GM18873 (cell line): ENCODE measurements at regions not wholly inside any gene's neighbourhood (a gene's known extent, or its start where the extent isn't known, plus 50 kb on each side); places are given as distances from the start of the nearest gene placed in this dataset.
"Not testable (repeated sequence)": the region's sequence is repeated elsewhere in the genome, so short reads cannot be mapped to it uniquely, and the experiment has no call there.

Experiments
- ATAC-seq: cut with Tn5 transposase; IDR thresholded peaks from one replicate; pipeline ENCODE4 v1.9.1; 2021; ENCODE audit warnings: mild to moderate bottlenecking, moderate library complexity, moderate number of reproducible peaks; ENCODE audit not compliant: unreplicated experiment, low FRiP score

DNA sequence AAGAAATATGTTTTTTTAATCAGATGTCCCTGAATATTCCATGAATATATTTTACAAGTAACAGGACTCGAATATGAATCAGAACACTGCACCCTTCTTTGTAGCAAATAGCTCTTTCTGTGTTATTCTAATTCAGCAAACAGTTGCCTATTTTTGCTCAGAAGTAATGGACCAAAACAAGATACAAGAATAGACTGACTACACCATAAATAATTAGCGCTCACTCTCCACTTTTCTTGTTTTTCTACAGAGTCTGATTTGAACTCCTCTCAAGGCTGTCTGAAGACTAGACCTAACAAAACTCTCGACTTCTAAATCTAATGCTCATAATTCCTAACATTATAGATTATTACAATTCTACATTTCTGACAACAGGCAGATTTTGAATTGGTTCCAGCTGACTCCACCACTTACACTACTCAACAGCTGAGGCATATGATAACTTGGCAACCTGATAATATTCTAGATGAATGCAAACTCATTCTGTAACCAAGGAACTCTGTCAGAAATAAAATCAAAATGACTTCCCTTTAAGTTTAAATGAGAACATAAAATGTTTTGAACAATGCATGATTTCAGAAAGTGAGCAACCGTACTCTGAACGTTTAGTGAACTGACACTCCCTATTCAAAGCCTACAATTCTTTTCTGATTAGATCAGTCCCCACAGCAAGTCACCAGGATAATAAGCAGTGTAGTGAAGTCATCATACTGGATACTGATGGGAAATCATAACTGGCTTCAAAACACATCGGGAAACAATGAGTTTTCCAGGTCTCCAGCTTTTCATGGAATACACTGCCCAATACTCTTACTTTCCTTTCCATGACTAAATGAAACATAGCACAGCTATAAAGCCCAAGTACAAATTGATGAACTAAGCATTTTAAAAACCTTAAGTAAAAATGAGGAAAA, 114.2 kb upstream of the BEND6 start:
- ATAC-seq: no peak

- ATAC-seq: no peak
Measured at GRCh38 chr6:56839533-56840183, 115.2 kb upstream of the BEND6 start.

DNA sequence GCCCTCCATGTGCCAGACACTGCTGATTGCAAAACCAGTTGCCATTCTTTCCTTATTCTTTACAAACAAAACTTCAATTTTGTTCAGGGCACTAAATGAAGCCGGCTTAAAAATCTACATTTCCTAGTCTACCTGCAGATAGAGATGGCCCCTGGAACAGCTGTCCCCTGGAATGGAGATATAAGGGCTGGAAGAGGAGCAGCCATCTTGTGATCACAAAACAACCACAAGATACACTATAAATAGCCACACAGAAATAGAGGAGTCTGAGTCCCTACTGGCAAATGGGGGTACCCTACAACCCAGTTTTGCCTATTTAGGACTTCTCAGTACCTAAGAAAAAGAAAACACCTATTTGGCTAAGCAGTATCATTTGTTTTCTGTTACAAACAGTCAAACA, 115.9 kb upstream of the BEND6 start:
- no peak for ATAC-seq

DNA sequence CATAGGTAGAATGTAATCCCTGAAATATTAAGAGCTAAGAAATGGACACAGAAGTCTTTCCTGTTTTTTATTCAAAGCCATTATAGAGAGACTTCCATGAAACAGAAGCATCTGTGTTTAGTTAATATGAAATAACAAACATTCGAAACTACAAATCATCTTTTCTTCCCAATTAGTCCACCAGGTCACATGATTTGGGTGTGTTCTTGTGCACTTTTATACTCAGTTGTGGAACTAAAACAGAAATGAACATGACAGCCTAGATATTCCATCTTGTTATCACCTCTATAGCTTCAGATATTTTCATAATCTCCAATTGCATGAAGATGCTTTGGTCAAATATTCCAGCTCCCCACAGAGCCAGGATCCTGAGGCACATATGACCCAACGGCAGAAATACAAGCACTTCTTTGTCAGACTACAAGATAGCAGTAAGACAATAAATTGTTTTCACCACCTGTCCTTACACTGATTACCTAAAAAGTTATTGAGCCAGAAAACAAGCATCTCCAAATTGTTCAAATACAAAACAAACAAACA, 116.8 kb upstream of the BEND6 start:
- ATAC-seq: no peak

DNA sequence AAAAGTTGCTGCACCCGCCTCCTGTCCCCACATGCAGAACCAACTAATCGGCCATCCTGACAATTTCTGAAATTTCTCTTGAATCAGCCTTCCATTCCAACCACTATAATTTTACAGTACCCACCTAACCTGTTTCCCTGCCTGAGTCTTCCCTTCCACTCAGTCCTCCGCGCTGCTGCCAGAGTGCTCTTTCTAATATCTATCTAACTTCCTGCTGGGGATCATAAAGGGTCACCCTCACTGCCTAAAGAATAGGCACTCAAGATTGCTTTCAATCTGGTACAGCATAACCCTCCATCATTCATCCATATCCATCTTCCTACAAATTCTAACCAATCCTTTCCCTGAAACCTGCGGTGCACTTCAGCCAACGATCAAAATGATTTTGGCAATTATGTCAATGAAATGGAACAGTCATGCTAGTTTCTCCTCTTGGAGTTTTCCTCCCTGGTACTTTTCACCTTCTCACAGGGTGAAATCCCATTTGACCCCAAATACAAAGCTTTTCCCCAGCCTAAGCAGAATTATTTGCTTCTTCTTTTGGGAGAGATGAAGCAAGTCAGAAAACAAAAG, 117.5 kb upstream of the BEND6 start:
- no peak for ATAC-seq

GRCh38 chr6:56835612-56836011, 119.3 kb upstream of the BEND6 start:
- ATAC-seq: no peak

GRCh38 chr6:56833873-56834272, 121.0 kb upstream of the BEND6 start:
- ATAC-seq: no peak

- ATAC-seq: no peak
Measured at GRCh38 chr6:56833127-56833791, 121.6 kb upstream of the BEND6 start.

GRCh38 chr6:56832225-56832624, 122.7 kb upstream of the BEND6 start:
- no peak for ATAC-seq

DNA sequence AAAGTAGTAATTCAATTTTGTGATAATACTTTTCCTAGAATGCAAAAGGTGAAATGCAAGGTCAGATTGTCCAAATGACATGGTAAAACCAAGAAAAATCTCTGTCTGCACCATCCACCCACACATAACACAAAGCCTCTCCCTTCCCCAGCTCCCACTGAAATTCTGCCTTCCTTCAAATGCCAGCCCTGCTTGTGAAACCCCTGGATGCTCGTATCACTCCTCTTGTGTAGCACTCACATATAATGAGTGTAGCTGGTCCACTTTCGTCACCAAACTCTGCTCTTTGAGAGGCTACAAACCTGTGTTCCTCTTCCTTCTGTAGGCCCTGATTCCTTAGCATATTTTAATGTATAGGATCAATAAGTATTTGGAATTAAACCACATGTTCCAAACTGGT, 123.6 kb upstream of the BEND6 start:
- ATAC-seq: no peak

DNA sequence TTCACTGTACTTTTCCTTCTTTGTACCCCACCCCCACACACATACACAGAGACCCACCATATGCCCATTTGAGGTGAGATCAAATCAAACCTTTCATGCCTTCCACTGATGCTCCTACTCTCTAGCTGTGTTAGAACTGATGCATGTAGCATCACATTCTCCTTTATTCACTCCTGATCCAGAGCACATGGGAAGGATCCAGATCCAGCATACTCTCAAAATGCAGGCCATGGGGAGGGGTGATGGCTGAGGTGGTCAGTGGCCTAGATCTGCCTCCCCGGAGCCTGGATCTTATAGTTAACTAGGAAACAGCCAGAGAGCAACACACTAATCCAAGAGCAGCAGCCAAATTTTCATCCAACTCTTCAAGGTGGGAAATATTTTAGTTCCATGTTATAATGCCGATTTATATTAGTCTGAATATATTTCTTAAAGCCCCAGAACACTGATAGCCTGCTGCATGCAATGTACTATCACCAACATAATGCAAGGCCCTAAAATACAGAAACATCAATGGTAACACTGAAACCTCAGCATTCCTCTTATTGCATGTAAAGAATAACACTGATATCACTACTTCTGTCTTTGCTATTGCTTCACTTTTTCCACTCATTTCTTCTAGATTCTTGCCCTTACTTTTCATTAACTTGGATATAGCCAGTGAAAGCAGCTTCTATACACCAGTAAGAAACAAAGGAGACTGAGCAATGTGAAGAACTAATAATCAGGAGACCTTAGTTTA, 126.8 kb upstream of the BEND6 start:
- ATAC-seq: no peak

DNA sequence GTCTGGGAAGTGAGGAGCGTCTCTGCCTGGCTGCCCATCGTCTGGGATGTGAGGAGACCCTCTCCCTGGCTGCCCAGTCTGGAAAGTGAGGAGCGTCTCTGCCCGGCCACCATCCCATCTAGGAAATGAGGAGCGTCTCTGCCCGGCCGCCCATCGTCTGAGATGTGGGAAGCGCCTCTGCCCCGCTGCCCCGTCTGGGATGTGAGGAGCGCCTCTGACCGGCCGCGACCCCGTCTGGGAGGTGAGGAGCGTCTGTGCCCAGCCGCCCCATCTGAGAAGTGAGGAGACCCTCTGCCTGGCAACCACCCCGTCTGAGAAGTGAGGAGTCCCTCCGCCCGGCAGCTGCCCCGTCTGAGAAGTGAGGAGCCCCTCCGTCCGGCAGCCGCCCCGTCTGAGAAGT, 130.5 kb upstream of the BEND6 start:
- not testable (repeated sequence) for ATAC-seq

- ATAC-seq: no peak
Measured at GRCh38 chr6:56821005-56821432, 133.9 kb upstream of the BEND6 start.

DNA sequence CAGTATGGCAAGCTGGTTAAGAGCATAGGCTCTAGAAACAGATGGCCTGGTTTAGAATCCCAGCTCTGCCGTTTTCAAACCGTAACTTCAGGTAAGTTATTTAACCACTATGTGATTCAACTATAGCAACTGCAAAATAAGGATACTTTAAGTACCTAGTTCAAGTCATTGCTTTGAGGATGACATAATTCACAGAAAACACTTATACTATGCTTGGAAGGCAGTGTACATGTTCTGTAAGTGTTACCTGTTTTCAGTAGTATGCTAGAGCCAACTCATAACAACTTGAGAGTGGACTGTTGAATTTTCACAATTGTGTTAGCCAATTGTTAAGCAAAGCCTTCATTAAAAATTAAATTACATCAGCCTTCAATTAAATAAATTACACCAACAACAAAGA, 134.8 kb upstream of the BEND6 start:
- no peak for ATAC-seq

- ATAC-seq: no peak
Measured at GRCh38 chr6:56819604-56820003, 135.3 kb upstream of the BEND6 start.

DNA sequence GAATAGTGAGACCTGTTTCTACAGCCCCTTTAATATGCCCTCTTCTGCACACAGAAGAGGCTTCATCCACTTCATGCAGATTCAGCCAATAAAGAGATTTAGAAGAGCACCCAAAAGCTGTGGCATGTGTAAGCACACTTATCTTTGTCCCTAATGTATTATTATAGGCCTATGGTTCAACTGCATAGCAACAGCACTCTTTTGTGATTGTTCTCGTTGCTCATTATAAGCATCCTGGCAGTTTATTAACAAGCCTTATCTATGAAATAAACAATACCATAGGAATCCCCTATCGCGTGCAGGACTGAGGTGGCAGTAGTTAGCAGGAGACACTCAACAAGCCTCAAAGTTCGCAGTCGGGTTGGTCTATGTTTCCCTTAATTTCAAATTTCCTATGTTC, 138.5 kb upstream of the BEND6 start:
- no peak for ATAC-seq

DNA sequence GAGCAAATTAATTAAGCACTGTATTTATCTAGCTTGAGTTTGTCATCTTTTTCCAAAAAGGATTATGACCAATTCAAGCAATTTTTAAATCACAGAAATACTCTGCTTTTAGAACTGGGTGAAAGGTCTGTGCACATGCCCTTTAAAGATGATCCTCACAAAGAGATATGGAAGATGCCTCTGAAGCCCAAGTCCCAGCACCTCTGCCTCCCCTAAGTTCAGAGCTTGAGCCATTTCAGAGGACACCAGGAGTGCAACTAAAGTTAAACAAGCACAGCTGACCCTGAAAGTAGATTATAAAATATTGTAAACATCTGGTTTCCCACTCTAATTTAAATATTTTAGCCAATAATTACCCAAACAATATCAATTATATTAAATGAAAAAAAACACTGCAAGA, 139.5 kb upstream of the BEND6 start:
- no peak for ATAC-seq

DNA sequence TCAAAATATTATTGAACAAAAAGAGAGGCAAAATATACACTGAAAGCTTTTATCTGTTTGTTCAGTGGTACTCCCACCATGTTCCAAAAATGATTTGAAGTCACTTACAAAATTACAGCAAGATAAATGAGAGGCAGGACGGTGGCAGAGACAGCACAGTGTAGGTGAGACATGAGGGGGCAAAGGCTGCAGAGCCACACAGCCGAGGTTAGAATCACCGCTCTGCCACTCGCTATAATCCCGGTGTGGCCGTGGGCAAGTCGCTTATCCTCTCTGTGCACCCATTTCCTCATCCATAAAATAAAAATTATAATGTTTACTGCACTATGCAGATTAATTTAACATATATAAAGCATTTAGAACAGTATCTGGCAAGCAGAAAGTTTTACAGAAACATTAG, 140.1 kb upstream of the BEND6 start:
- no peak for ATAC-seq

DNA sequence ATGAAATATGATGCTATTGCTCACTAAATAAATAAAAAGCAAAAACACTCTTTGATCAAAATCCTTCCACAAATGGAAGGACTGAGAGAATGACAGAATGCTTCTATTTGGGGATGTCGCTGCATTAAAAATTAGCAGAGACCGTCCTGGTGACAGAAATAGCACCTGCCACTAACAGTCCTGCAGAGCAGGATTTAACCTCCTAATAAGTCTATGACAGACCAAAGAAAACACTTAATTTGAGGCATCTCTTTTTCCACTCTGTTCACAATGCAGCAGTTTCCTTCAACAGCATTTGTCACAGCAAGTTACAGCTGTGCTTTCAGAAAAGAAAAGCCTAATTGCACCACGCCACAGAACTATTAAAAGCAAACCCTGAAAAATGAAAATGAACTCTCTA, 140.6 kb upstream of the BEND6 start:
- no peak for ATAC-seq

DNA sequence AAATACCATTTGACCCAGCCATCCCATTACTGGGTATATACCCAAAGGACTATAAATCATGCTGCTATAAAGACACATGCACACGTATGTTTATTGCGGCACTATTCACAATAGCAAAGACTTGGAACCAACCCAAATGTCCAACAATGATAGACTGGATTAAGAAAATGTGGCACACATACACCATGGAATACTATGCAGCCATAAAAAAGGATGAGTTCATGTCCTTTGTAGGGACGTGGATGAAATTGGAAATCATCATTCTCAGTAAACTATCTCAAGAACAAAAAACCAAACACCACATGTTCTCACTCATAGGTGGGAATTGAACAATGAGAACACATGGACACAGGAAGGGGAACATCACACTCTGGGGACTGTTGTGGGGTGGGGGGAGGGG, 142.1 kb upstream of the BEND6 start:
- not testable (repeated sequence) for ATAC-seq
